Subcutaneous abdominal adipose tissue (tissue), 5 donors: ENCODE measurements at regions not wholly inside any gene's neighbourhood (a gene's known extent, or its start where the extent isn't known, plus 50 kb on each side); places are given as distances from the start of the nearest gene placed in this dataset.

Source experiments
- H3K27ac ChIP-seq: one replicate; pipeline ENCODE4 v1.7.0; 2013; ENCODE audit warnings: low read depth, mild to moderate bottlenecking, inconsistent platforms, low read length, moderate library complexity
- H3K27me3 ChIP-seq, 5 donors: one replicate each; pipeline ENCODE4 v1.7.0; 2013; ENCODE audit warnings: low read length in 5 of 5, inconsistent platforms in 1 of 5; ENCODE audit not compliant: control insufficient read depth in 5 of 5, insufficient read depth in 4 of 5
- H3K36me3 ChIP-seq, 5 donors: one replicate each; pipeline ENCODE4 v1.7.0; 2013; ENCODE audit warnings: low read length in 5 of 5; ENCODE audit not compliant: control insufficient read depth in 5 of 5, insufficient read depth in 5 of 5
- H3K4me1 ChIP-seq, 5 donors: one replicate each; pipeline ENCODE4 v1.7.0; 2013; ENCODE audit warnings: low read length in 5 of 5, mild to moderate bottlenecking in 3 of 5, moderate library complexity in 1 of 5; ENCODE audit not compliant: control insufficient read depth in 5 of 5, insufficient read depth in 5 of 5
- H3K4me3 ChIP-seq, 5 donors: one replicate each; pipeline ENCODE4 v1.7.0; 2013; ENCODE audit warnings: low read length in 5 of 5, low read depth in 1 of 5
- H3K9ac ChIP-seq, 5 donors: one replicate each; pipeline ENCODE4 v1.7.0; 2013; ENCODE audit warnings: low read length in 5 of 5, mild to moderate bottlenecking in 4 of 5, moderate library complexity in 3 of 5
- H3K9me3 ChIP-seq, 5 donors: one replicate each; pipeline ENCODE4 v1.7.0; 2013; ENCODE audit warnings: low read length in 5 of 5; ENCODE audit not compliant: control insufficient read depth in 5 of 5
- donor health status: healthy.
- donor health status: healthy.
- donor health status: healthy.
- donor health status: healthy.
- donor health status: healthy.

DNA sequence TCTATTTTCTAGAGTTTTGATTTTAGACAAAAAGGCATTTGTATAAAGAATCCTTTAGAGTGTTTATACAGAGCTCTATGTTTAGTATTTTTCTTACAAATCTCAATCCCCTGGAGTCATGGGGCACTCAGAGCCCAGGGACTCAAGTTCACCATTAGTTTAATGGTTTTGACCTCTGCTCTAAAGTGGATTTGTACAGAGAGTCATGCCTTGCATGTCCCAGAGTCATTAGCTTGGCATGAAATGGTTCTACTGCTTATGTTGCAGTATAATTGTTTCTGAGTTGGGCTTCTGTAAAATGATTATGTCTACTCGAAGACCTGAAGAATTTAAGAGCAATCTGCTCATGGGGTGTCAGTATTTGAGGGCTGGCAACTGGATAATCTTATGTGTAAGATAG lies 406.2 kb downstream of the DLEU7 start:
- Histone ChIP-seq H3K27ac (no peak overlapping the region), H3K4me3 (no peak overlapping the region), H3K4me1 (peaks cover 0 to 10% (median 3%) of the 10 kb centered on the region in 5 donors), H3K27me3 (no peaks in the 10 kb centered on the region), H3K9me3 (no peaks in the 10 kb centered on the region), H3K36me3 (no peaks in the 10 kb centered on the region), H3K9ac (no peak overlapping the region)

DNA sequence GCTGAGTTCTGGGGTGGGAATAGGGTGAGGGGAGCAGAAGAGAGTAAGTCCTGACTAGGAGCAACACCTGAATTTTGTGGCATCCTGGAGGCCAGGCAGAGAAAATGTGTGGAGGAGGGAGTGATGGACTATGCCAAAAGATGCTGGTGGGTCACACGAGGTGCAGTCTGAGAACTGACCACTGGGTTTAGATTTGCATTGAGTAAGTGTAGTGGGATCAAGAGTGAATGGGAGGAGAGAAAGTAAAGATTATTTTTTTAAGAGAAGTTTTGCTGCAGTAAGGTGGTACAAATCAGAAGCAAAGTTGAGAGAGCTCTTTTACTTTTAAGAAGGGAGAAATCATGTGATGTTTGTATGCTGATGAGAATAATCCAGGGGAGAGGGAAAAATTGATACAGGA lies 405.1 kb downstream of the DLEU7 start:
- Histone ChIP-seq H3K4me3 (no peak overlapping the region), H3K36me3 (no peaks in the 10 kb centered on the region), H3K9ac (no peak overlapping the region), H3K9me3 (no peaks in the 10 kb centered on the region), H3K4me1 (peaks cover 0 to 10% (median 3%) of the 10 kb centered on the region in 5 donors), H3K27me3 (no peaks in the 10 kb centered on the region), H3K27ac (no peak overlapping the region)

DNA sequence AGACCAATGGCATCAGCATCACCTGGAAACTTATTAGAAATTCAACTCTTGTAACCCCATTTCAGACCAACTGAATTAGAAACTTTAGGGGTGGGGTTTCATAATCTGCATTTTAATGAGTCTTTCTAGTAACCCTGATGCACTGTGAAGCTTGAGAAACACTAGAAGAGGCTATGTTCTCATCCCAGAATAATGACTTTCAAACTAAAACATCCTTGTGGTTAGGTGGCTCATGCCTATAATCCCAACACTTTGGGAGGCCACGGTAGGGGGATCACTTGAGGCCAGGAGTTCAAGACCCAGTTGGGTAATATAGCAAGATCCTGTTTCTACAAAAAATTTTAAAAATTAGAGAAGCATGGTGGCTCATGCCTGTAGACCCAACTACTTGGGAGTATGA lies 402.4 kb downstream of the DLEU7 start:
- H3K27ac ChIP-seq = no peak overlapping the region
- no peak overlapping the region for H3K4me3 ChIP-seq
- no peaks in the 10 kb centered on the region for H3K36me3 ChIP-seq
- no peak overlapping the region for H3K9ac ChIP-seq
- no peaks in the 10 kb centered on the region for H3K9me3 ChIP-seq
- peaks cover 0 to 10% (median 3%) of the 10 kb centered on the region in 5 donors for H3K4me1 ChIP-seq
- H3K27me3 ChIP-seq = no peaks in the 10 kb centered on the region

DNA sequence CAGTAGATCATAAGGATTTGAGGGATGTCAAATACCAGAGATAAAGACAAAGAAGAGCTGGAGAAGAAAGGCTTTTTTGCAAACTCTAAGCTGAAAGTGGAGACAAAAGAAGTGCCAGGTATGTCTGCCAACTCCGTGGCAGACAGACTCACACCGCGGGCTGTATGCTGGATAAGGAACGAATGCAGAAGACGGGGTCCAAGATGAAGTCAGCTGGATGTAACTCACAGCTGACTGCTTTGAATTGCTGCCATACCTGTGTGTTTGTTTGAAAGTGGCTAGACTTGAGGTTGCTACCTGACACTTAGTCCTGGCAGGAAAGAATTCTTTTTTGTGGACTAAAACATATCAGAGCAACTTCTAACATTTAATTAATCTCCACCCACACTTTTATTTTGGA lies 398.8 kb downstream of the DLEU7 start:
- Histone ChIP-seq H3K4me1 (peaks cover 0 to 10% (median 0%) of the 10 kb centered on the region in 5 donors), H3K9ac (no peak overlapping the region), H3K36me3 (no peaks in the 10 kb centered on the region), H3K4me3 (no peak overlapping the region), H3K9me3 (no peaks in the 10 kb centered on the region), H3K27ac (no peak overlapping the region), H3K27me3 (no peaks in the 10 kb centered on the region)

DNA sequence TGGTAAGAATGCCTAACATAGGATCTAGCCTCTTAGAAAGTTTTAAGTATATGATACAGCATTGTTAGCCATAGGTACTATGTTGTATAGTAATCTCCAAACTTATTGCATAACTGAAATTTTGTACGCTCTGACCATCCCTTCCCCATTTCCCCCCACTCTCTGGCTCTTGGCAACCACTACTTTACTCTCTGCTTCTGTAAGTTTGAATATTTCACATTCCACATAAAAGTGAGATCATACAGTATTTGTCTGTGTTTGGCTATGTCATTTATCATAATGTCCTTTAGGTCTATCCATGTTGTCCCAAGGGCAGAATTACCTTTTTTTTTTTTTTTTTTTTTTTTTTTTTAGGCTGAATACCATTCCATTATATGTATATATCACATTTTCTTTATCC lies 396.9 kb downstream of the DLEU7 start:
- H3K4me1 ChIP-seq = peaks cover 0 to 10% (median 0%) of the 10 kb centered on the region in 5 donors
- H3K9me3 ChIP-seq = no peaks in the 10 kb centered on the region
- no peak overlapping the region for H3K27ac ChIP-seq
- H3K4me3 ChIP-seq = no peak overlapping the region
- no peaks in the 10 kb centered on the region for H3K27me3 ChIP-seq
- no peaks in the 10 kb centered on the region for H3K36me3 ChIP-seq
- no peak overlapping the region for H3K9ac ChIP-seq

DNA sequence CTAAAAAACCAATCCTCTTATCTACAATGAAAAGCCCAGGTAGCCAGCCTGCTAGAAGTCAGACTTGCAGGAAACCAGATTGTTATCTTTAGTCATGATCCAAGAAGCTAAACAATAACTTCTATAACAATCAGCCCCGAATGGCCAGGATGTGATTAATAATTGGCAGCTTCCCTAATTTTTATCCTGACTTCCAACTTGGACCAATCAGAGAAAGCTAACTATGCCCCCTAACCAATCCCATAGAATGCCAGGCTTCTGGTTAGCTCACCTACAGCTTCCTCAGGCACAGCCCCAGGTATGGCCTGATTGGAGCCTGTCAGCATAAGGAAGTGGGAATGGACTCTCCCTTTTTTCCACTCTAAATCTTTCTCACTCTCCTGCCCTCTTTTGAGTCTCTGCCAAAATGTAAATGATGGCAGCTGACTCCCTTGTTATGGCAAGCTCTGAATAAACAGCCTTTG lies 394.9 kb downstream of the DLEU7 start:
- H3K4me3 ChIP-seq = no peak overlapping the region
- H3K36me3 ChIP-seq = no peaks in the 10 kb centered on the region
- H3K4me1 ChIP-seq = peaks cover 0 to 22% (median 10%) of the 10 kb centered on the region in 5 donors
- H3K27me3 ChIP-seq = no peaks in the 10 kb centered on the region
- H3K9ac ChIP-seq = no peak overlapping the region
- H3K27ac ChIP-seq = no peak overlapping the region
- no peaks in the 10 kb centered on the region for H3K9me3 ChIP-seq

DNA sequence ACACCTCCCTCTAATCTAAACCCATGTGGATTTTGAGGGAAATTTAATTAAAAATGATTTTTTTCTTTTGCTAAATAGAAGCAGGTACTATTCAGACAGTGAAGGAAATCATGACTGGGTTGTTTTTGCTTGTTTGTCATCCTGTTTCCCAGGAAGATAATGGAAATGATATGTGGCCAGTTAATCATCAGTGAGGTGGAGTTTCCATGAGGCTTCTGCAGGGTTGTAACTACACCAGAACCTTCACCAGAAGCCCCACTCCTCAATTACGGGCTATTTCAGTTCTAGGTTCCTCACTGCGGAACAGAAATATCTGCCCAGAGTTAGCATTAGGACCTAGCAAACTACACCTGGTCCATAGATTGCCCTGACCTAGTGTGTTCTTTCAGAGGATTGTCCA lies 394.0 kb downstream of the DLEU7 start:
- Histone ChIP-seq H3K4me1 (peaks cover 0 to 22% (median 11%) of the 10 kb centered on the region in 5 donors), H3K9me3 (no peaks in the 10 kb centered on the region), H3K27me3 (no peaks in the 10 kb centered on the region), H3K9ac (no peak overlapping the region), H3K27ac (no peak overlapping the region), H3K36me3 (no peaks in the 10 kb centered on the region), H3K4me3 (no peak overlapping the region)

DNA sequence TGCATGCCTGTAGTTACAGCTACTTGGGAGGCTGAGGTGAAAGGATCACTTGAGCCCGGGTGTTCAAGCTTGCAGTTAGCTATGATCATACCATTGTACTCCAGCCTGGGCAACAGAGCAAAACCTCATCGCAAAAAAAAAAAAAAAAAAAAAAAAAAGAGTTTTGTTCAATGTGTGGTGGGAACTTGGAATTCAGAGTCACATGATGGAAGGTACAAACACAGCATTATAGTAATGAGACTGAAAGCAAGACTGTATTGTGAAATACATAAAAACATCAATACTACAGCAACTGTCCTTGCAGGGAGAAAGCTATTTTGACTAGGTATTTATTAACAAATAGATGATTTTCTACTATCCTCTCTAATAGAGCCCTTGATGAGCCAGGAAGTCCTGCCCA lies 393.2 kb downstream of the DLEU7 start:
- Histone ChIP-seq H3K9ac (no peak overlapping the region), H3K36me3 (no peaks in the 10 kb centered on the region), H3K9me3 (no peaks in the 10 kb centered on the region), H3K4me1 (peaks cover 0 to 22% (median 11%) of the 10 kb centered on the region in 5 donors), H3K27me3 (no peaks in the 10 kb centered on the region), H3K4me3 (no peak overlapping the region), H3K27ac (no peak overlapping the region)

DNA sequence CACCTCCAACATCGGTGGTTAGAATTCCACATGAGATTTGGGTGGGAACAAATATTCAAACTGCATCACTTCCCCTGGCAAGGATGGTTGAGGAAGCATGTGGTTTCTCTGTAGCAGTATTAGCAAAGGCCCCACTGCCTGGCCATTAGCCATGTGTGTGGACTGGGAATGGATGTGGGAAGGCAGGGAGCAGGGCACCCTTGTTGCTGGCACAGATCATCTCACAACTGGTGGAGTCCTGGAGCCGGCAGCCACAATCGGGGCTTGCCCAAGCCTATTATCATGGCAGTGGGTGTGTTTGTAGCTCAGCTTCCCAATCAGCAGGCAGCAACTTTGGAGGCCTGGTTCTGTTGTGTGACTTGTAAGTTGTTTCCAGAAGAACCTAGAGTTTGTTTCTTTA lies 391.9 kb downstream of the DLEU7 start:
- Histone ChIP-seq H3K9ac (no peak overlapping the region), H3K36me3 (no peaks in the 10 kb centered on the region), H3K9me3 (no peaks in the 10 kb centered on the region), H3K4me1 (peaks cover 0 to 28% (median 19%) of the 10 kb centered on the region in 5 donors), H3K27ac (no peak overlapping the region), H3K27me3 (no peaks in the 10 kb centered on the region), H3K4me3 (no peak overlapping the region)

DNA sequence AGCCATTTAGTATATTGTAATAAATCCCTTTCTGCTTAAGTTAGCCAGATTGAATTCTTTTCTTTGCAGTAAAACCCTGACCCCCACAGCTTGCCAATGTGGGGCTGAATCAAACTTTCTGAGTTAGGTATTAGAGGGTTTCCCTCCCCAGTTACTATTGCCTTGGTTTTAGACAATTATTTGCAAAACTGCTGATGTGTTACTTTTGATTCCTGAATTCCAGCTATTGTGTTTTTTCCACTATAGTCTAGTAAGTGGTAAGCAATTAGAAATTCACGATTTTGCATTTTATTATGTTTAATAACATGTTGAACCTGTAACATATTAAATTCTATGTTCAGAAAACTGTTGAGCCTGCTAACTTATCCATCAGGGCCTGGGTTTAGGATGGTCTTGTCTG lies 391.5 kb downstream of the DLEU7 start:
- no peaks in the 10 kb centered on the region for H3K27me3 ChIP-seq
- no peak overlapping the region for H3K9ac ChIP-seq
- H3K27ac ChIP-seq = no peak overlapping the region
- H3K9me3 ChIP-seq = no peaks in the 10 kb centered on the region
- peaks cover 0 to 30% (median 23%) of the 10 kb centered on the region in 5 donors for H3K4me1 ChIP-seq
- H3K36me3 ChIP-seq = no peaks in the 10 kb centered on the region
- H3K4me3 ChIP-seq = no peak overlapping the region

DNA sequence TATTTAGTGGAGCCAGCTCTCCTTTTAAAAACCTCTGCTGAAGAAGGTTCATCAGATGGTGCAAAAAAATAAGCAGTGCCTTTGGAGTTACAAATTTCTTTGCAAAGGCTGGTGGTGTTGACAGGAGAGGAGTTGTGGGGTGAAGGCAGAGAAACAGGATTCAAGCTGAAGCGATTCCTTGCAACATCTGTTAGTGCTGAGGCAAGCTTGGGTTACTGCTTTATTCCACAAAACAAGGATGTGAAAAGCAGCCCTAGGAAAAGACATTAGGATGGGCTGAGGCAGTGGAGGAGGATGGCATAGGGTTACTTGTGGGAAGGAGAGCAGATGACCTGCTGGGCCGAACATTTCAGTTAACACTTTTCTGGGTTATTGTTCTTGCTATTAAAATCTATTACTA lies 390.7 kb downstream of the DLEU7 start:
- Histone ChIP-seq H3K4me3 (no peak overlapping the region), H3K27me3 (no peaks in the 10 kb centered on the region), H3K4me1 (peaks cover 0 to 35% (median 27%) of the 10 kb centered on the region in 5 donors), H3K36me3 (no peaks in the 10 kb centered on the region), H3K9ac (no peak overlapping the region), H3K27ac (no peak overlapping the region), H3K9me3 (no peaks in the 10 kb centered on the region)
